ENCODE measurements at regions not wholly inside any gene's neighbourhood (a gene's known extent, or its start where the extent isn't known, plus 50 kb on each side); places are given as distances from the start of the nearest gene placed in this dataset.

DNA sequence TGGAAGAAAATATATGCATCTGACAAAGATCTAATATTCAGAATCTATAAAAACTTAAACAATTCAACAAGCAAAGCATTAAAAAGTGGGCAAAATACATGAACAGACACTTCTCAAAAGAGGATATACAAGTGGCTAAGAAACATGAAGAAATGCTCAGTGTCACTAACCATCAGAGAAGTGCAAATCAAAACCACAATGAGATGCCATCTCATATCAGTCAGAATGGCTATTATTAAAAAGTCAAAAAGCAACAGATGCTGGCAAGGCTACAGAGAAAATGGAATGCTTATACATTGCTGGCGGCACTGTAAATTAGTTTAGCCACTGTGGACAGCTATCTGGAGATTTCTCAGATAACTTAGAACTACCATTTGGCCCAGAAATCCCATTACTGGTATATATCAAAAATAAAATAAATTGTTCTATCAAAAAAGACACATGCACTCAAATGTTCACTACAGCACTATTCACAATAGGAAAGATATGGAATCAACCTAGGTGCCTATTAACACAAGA, 179.5 kb downstream of the PCTP start:
- no peak for TF ChIP-seq CTCF (IDR thresholded peaks at IDR 0.05 in 8 of 11, conservative IDR thresholded peaks at IDR 0.05 in 3 of 11)
- no peak for TF ChIP-seq POLR2A (IDR thresholded peaks at IDR 0.05)

Measured in spleen (tissue), 7 donors.